IMR-90 (cell line): ENCODE measurements at regions not wholly inside any gene's neighbourhood (a gene's known extent, or its start where the extent isn't known, plus 50 kb on each side); places are given as distances from the start of the nearest gene placed in this dataset.

ENCODE experiments used
- ATAC-seq: fragments of 200-7000 bp; cut with Tn5 transposase; 2 replicates; pipeline ENCODE4 v1.9.1; 2020; ENCODE audit warnings: low read depth, mild to moderate bottlenecking, moderate library complexity
- BruUV-seq: library from RNA; stranded (reverse); fragments of 400-500 nt; replicated peaks from 2 replicates; lab custom pipeline; 2021; lab: Mats Ljungman, UMichigan
- CTCF ChIA-PET: fragments of 300-600 bp; formaldehyde crosslinking; extraction: SDS; loops from one replicate; lab custom pipeline; 2021; ENCODE audit warnings: antibody characterized with exemption; lab: Yijun Ruan, JAX
- POLR2A ChIA-PET: fragments of 300-600 bp; sonication (Branson Sonifier 250); formaldehyde crosslinking; loops from one replicate; lab custom pipeline; 2022; ENCODE audit warnings: antibody characterized with exemption; ENCODE audit not compliant: unreplicated experiment; lab: Charles Lee
- DNase-seq: peaks from one replicate; pipeline ENCODE4 v3.0.0; 2013
- H2AFZ ChIP-seq: replicated peaks from 2 replicates; pipeline ENCODE3; 2013; ENCODE audit warnings: low read length, mild to moderate bottlenecking; ENCODE audit not compliant: poor library complexity
- H2AK5ac ChIP-seq: 2 replicates; pipeline ENCODE4 v1.6.1; 2013; ENCODE audit warnings: low read depth, low read length, inconsistent platforms
- H2AK9ac ChIP-seq: replicated peaks from 2 replicates; pipeline ENCODE3; 2013; ENCODE audit warnings: mild to moderate bottlenecking, low read depth, low read length, moderate library complexity; ENCODE audit not compliant: poor library complexity
- H2BK120ac ChIP-seq: 2 replicates; pipeline ENCODE4 v1.6.1; 2013; ENCODE audit warnings: low read depth, low read length, inconsistent platforms
- H2BK15ac ChIP-seq: 3 replicates; pipeline ENCODE4 v1.6.1; 2013; ENCODE audit warnings: low read depth, low read length, inconsistent platforms
- H2BK20ac ChIP-seq: 2 replicates; pipeline ENCODE4 v1.6.1; 2013; ENCODE audit warnings: low read depth, mild to moderate bottlenecking, inconsistent platforms, low read length, moderate library complexity
- H2BK5ac ChIP-seq: 2 replicates; pipeline ENCODE4 v1.6.1; 2013; ENCODE audit warnings: mild to moderate bottlenecking, low read depth, low read length, inconsistent platforms; ENCODE audit not compliant: poor library complexity, severe bottlenecking
- H3K14ac ChIP-seq: replicated peaks from 2 replicates; pipeline ENCODE4 v1.6.1; 2013; ENCODE audit warnings: low read depth, low read length, inconsistent platforms
- H3K18ac ChIP-seq: 2 replicates; pipeline ENCODE4 v1.6.1; 2013; ENCODE audit warnings: low read depth, low read length, control low read depth
- H3K23ac ChIP-seq: 2 replicates; pipeline ENCODE4 v1.6.1; 2013; ENCODE audit warnings: low read depth, low read length, inconsistent platforms
- H3K27ac ChIP-seq: 2 replicates; pipeline ENCODE4 v1.5.1; 2013; ENCODE audit warnings: mild to moderate bottlenecking, control low read depth, low read length; ENCODE audit not compliant: insufficient read depth
- H3K27me3 ChIP-seq: 2 replicates; pipeline ENCODE4 v1.6.1; 2013; ENCODE audit warnings: low read length; ENCODE audit not compliant: control insufficient read depth, insufficient read depth
- H3K36me3 ChIP-seq: 2 replicates; pipeline ENCODE4 v1.6.1; 2013; ENCODE audit warnings: low read length, mixed read lengths; ENCODE audit not compliant: control insufficient read depth, insufficient read depth
- H3K4ac ChIP-seq: 2 replicates; pipeline ENCODE4 v1.6.1; 2013; ENCODE audit warnings: low read depth, low read length, inconsistent platforms
- H3K4me1 ChIP-seq: 2 replicates; pipeline ENCODE4 v1.6.1; 2013; ENCODE audit warnings: low read length, mixed read lengths; ENCODE audit not compliant: control insufficient read depth, insufficient read depth
- H3K4me2 ChIP-seq: 2 replicates; pipeline ENCODE4 v1.6.1; 2013; ENCODE audit warnings: low read depth, mild to moderate bottlenecking, control low read depth, low read length, moderate library complexity
- H3K4me3 ChIP-seq: 2 replicates; pipeline ENCODE4 v1.5.1; 2013; ENCODE audit warnings: low read depth, mild to moderate bottlenecking, control low read depth, low read length, moderate library complexity; ENCODE audit not compliant: insufficient read depth
- H3K56ac ChIP-seq: 2 replicates; pipeline ENCODE4 v1.6.1; 2013; ENCODE audit warnings: low read length, inconsistent platforms; ENCODE audit not compliant: insufficient read depth; ENCODE audit errors: extremely low read depth
- H3K79me1 ChIP-seq, 2 experiments: 2 replicates each; pipeline ENCODE4 v1.6.1; 2013; ENCODE audit warnings: low read length in 2 of 2, inconsistent platforms in 1 of 2, low read depth in 1 of 2
- H3K9ac ChIP-seq: 2 replicates; pipeline ENCODE4 v1.6.1; 2013; ENCODE audit warnings: low read depth, low read length, control low read depth
- H3K9me1 ChIP-seq: 2 replicates; pipeline ENCODE4 v1.6.1; 2013; ENCODE audit warnings: low read length, inconsistent platforms; ENCODE audit not compliant: insufficient read depth
- H3K9me3 ChIP-seq: 2 replicates; pipeline ENCODE4 v1.6.1; 2013; ENCODE audit warnings: low read length; ENCODE audit not compliant: control insufficient read depth, insufficient read depth
- H4K20me1 ChIP-seq: 2 replicates; pipeline ENCODE4 v1.6.1; 2013; ENCODE audit warnings: low read length, inconsistent platforms; ENCODE audit not compliant: insufficient read depth
- H4K5ac ChIP-seq: 2 replicates; pipeline ENCODE4 v1.6.1; 2013; ENCODE audit warnings: mild to moderate bottlenecking, low read depth, low read length, control low read depth
- H4K8ac ChIP-seq, 2 experiments: 2 replicates each; pipeline ENCODE4 v1.6.1; 2013; ENCODE audit warnings: low read depth in 2 of 2, low read length in 2 of 2, control low read depth in 1 of 2, inconsistent platforms in 1 of 2
- H4K91ac ChIP-seq: 2 replicates; pipeline ENCODE4 v1.6.1; 2013; ENCODE audit warnings: low read depth, low read length, inconsistent platforms; ENCODE audit not compliant: insufficient read depth
- BHLHE40 ChIP-seq: fragments of 150-350 bp; IDR thresholded peaks from 2 replicates; pipeline ENCODE4 v1.6.1; 2016; ENCODE audit warnings: mild to moderate bottlenecking, low read depth, low read length
- CEBPB ChIP-seq: IDR thresholded peaks from 2 replicates; pipeline ENCODE4 v1.6.1; 2012; ENCODE audit warnings: low read depth, low read length, improper control_type of control experiment
- CHD1 ChIP-seq: IDR thresholded peaks from 2 replicates; pipeline ENCODE4 v1.6.1; 2012; ENCODE audit warnings: low read depth, low read length, improper control_type of control experiment
- MAFK ChIP-seq: IDR thresholded peaks from 2 replicates; pipeline ENCODE4 v1.6.1; 2012; ENCODE audit warnings: low read depth, low read length, improper control_type of control experiment
- MAZ ChIP-seq: IDR thresholded peaks from 2 replicates; pipeline ENCODE4 v1.6.1; 2012; ENCODE audit warnings: low read depth, mild to moderate bottlenecking, low read length, improper control_type of control experiment, moderate library complexity, borderline replicate concordance
- MXI1 ChIP-seq: IDR thresholded peaks from 2 replicates; pipeline ENCODE4 v1.6.1; 2012; ENCODE audit warnings: low read depth, mild to moderate bottlenecking, low read length, moderate library complexity, borderline replicate concordance
- NFE2L2 ChIP-seq: fragments of 150-350 bp; IDR thresholded peaks from 2 replicates; pipeline ENCODE4 v1.6.1; 2016; ENCODE audit warnings: low read depth, mild to moderate bottlenecking, low read length
- POLR2A ChIP-seq: IDR thresholded peaks from 2 replicates; pipeline ENCODE4 v1.6.1; 2012; ENCODE audit warnings: mild to moderate bottlenecking, low read depth, low read length
- RAD21 ChIP-seq: IDR thresholded peaks from 2 replicates; pipeline ENCODE4 v1.6.1; 2012; ENCODE audit warnings: low read length, improper control_type of control experiment
- RCOR1 ChIP-seq: IDR thresholded peaks from 2 replicates; pipeline ENCODE4 v1.6.1; 2012; ENCODE audit warnings: mild to moderate bottlenecking, low read length, improper control_type of control experiment; ENCODE audit not compliant: insufficient replicate concordance
- RFX5 ChIP-seq: IDR thresholded peaks from 2 replicates; pipeline ENCODE4 v1.8.0; 2012; ENCODE audit warnings: low read depth, mild to moderate bottlenecking, low read length, moderate library complexity
- SMC3 ChIP-seq: fragments of 150-350 bp; IDR thresholded peaks from 2 replicates; pipeline ENCODE4 v1.6.1; 2016; ENCODE audit warnings: low read depth, mild to moderate bottlenecking, antibody characterized with exemption, low read length, moderate library complexity
- WGBS, 2 experiments: methylation state at CpG; one replicate each; pipeline versions ENCODE4 v1.1.5 to v1.1.7; 2013; ENCODE audit warnings: missing lambda C conversion rate in 2 of 2; ENCODE audit not compliant: insufficient read length in 1 of 2; ENCODE audit errors: extremely low coverage in 2 of 2; 5-methylcytosine and 5-hydroxymethylcytosine counted together
- dilution Hi-C: fragments of 300-500 bp; cut with HindIII; formaldehyde crosslinking; loops from one replicate; pipeline ENCODE4 v1.14.3; 2018; ENCODE audit warnings: low sequenced_read_pairs; ENCODE audit not compliant: unreplicated experiment
- in situ Hi-C: fragments of 300-500 bp; cut with MboI; formaldehyde crosslinking; loops from 3 replicates; pipeline ENCODE4 v1.14.3; 2019; ENCODE audit warnings: low sequenced_read_pairs, inconsistent platforms, mixed read lengths
- intact Hi-C: fragments of 100-400 bp; cut with micrococcal nuclease; formaldehyde crosslinking; loops from 2 replicates; pipeline ENCODE4 v1.10.0; 2022
- TF ChIP-seq, protein P1 (sequence below): fragments of 150-350 bp; IDR thresholded peaks from 2 replicates; pipeline ENCODE4 v1.6.1; 2016; ENCODE audit warnings: low read depth, mild to moderate bottlenecking, low read length, moderate library complexity, borderline replicate concordance
- TF ChIP-seq, protein P2 (sequence below): fragments of 150-350 bp; IDR thresholded peaks from 2 replicates; pipeline ENCODE4 v1.6.1; 2017; ENCODE audit warnings: mild to moderate bottlenecking, antibody characterized with exemption, low read length, low read depth

DNA sequence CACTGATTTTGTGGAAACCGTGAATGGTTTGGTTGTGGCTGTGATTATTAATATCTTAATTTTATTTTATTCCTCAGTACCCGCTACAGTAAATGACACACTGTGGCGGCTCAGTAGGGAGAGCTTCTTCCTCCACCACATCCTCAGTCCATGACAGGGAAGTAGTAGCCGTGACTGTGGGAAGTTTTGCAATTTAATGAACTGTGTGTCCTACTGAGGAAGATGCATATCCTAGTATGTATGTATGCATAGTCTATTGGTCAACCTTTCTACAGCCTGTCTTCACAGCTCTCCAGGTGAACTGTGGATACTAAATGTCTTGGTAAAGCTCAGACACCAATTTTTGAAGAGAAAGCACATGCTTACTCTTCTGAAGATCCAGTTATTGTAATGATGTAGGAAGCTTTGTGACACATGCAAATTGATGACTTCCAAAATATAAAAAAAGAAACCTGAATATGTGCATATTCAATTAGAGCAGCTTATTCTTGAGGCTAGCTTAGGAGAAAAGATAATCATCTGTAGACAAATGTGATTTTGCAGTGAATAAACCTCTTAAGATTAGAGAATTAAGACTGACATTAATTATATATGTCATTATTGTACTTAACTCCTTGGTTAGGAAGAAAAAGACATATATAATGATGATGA lies 384.3 kb upstream of the CNTNAP5 start:
- no CpG with 5 or more reads among the region's 4 CpGs for WGBS, 2 experiments
- CTCF ChIA-PET = no interaction called here

More for the DNA sequence above, 384.3 kb upstream of the CNTNAP5 start:
- H4K91ac ChIP-seq = no peak overlapping the region
- no peak overlapping the region for H4K8ac ChIP-seq
- POLR2A ChIA-PET = no interaction called here
- TF ChIP-seq MAZ = no peak
- TF ChIP-seq NFE2L2 = no peak
- no peak for TF ChIP-seq POLR2A
- TF ChIP-seq RCOR1 = no peak
- no peak for TF ChIP-seq BHLHE40
- TF ChIP-seq RAD21 = no peak
- no peak for TF ChIP-seq SMC3
- TF ChIP-seq CEBPB = no peak
- TF ChIP-seq, protein P1, sequence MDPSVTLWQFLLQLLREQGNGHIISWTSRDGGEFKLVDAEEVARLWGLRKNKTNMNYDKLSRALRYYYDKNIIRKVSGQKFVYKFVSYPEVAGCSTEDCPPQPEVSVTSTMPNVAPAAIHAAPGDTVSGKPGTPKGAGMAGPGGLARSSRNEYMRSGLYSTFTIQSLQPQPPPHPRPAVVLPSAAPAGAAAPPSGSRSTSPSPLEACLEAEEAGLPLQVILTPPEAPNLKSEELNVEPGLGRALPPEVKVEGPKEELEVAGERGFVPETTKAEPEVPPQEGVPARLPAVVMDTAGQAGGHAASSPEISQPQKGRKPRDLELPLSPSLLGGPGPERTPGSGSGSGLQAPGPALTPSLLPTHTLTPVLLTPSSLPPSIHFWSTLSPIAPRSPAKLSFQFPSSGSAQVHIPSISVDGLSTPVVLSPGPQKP = no peak
- no peak for TF ChIP-seq CHD1
- TF ChIP-seq MXI1 = no peak
- no peak for TF ChIP-seq RFX5
- TF ChIP-seq MAFK = no peak
- TF ChIP-seq, protein P2, sequence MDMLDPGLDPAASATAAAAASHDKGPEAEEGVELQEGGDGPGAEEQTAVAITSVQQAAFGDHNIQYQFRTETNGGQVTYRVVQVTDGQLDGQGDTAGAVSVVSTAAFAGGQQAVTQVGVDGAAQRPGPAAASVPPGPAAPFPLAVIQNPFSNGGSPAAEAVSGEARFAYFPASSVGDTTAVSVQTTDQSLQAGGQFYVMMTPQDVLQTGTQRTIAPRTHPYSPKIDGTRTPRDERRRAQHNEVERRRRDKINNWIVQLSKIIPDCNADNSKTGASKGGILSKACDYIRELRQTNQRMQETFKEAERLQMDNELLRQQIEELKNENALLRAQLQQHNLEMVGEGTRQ = no peak
- DNase-seq = no peak
- no peak overlapping the region for H2AK9ac ChIP-seq
- H3K4ac ChIP-seq = no peak overlapping the region
- H2BK15ac ChIP-seq = no peak overlapping the region
- no peaks in the 10 kb centered on the region for H3K36me3 ChIP-seq
- H3K9ac ChIP-seq = no peak overlapping the region
- intact Hi-C loops (no loop called here), dilution Hi-C loops (no loop called here), in situ Hi-C loops (no loop called here)
- H2BK20ac ChIP-seq = no peak overlapping the region
- no peak overlapping the region for H3K4me2 ChIP-seq
- H2BK5ac ChIP-seq = no peak overlapping the region
- BruUV-seq = no TSS peak
- no peaks in the 10 kb centered on the region for H3K79me1 ChIP-seq
- H3K23ac ChIP-seq = no peak overlapping the region
- H3K27me3 ChIP-seq = no peaks in the 10 kb centered on the region
- no peaks in the 10 kb centered on the region for H3K4me1 ChIP-seq
- no peaks in the 10 kb centered on the region for H3K9me3 ChIP-seq
- no peak overlapping the region for H2BK120ac ChIP-seq
- no peaks in the 10 kb centered on the region for H3K9me1 ChIP-seq
- no peak overlapping the region for H3K18ac ChIP-seq
- no peak overlapping the region for H2AFZ ChIP-seq
- no peak overlapping the region for H2AK5ac ChIP-seq
- no peak overlapping the region for H4K5ac ChIP-seq
- H3K14ac ChIP-seq = no peak overlapping the region
- no peak overlapping the region for H3K27ac ChIP-seq
- no peak for ATAC-seq
- no peak overlapping the region for H3K4me3 ChIP-seq
- H4K20me1 ChIP-seq = no peaks in the 10 kb centered on the region
- no peak overlapping the region for H3K56ac ChIP-seq
